ENCODE measurements at regions not wholly inside any gene's neighbourhood (a gene's known extent, or its start where the extent isn't known, plus 50 kb on each side); places are given as distances from the start of the nearest gene placed in this dataset.
"Not testable (repeated sequence)": the region's sequence is repeated elsewhere in the genome, so short reads cannot be mapped to it uniquely, and the experiment has no call there.

DNA sequence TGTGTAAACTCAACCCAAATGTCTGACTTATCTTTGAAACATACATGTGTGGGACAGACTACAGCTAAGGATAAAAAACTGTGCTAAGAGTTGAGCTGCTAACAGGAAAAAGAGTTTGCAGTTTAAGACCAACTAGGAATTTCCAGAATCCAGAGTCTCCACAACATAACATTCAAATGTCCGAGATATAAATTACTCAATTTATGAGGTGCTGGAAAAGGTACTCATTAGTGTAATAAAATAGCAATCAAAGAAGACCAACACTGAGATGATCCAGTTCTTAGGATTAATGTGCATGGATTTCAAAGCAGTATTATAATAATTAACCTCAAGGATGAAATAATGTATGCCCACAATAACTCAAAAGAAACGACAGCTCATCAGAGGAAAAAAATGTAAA, 426.5 kb upstream of the KCNMB2 start:
- Histone ChIP-seq H3K27ac (ENCODE audit: low read depth, low read length) (no peak overlapping the region), H4K20me1 (ENCODE audit: insufficient read depth, low read length) (no peaks in the 10 kb centered on the region), H2AFZ (ENCODE audit: low read length) (no peak overlapping the region), H3K79me2 (ENCODE audit: insufficient read depth, low read length) (no peaks in the 10 kb centered on the region), H3K4me2 (ENCODE audit: insufficient read depth, low read length) (no peak overlapping the region), H3K27me3 (ENCODE audit: insufficient read depth, low read length) (no peaks in the 10 kb centered on the region), H3K36me3 (ENCODE audit: insufficient read depth, low read length) (no peaks in the 10 kb centered on the region), H3K4me3 (ENCODE audit: insufficient read depth, low read length) (no peak overlapping the region), H3K9me3 (ENCODE audit: low read depth, low read length) (no peaks in the 10 kb centered on the region), H3K4me1 (ENCODE audit: insufficient read depth, low read length) (no peaks in the 10 kb centered on the region)
- TF ChIP-seq, protein P1, sequence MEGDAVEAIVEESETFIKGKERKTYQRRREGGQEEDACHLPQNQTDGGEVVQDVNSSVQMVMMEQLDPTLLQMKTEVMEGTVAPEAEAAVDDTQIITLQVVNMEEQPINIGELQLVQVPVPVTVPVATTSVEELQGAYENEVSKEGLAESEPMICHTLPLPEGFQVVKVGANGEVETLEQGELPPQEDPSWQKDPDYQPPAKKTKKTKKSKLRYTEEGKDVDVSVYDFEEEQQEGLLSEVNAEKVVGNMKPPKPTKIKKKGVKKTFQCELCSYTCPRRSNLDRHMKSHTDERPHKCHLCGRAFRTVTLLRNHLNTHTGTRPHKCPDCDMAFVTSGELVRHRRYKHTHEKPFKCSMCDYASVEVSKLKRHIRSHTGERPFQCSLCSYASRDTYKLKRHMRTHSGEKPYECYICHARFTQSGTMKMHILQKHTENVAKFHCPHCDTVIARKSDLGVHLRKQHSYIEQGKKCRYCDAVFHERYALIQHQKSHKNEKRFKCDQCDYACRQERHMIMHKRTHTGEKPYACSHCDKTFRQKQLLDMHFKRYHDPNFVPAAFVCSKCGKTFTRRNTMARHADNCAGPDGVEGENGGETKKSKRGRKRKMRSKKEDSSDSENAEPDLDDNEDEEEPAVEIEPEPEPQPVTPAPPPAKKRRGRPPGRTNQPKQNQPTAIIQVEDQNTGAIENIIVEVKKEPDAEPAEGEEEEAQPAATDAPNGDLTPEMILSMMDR (IDR thresholded peaks at IDR 0.05; ENCODE audit: extremely low read depth, low read depth, low read length) = no peak
- no peak for DNase-seq (ENCODE audit: insufficient read length, low spot score, missing footprints)

DNA sequence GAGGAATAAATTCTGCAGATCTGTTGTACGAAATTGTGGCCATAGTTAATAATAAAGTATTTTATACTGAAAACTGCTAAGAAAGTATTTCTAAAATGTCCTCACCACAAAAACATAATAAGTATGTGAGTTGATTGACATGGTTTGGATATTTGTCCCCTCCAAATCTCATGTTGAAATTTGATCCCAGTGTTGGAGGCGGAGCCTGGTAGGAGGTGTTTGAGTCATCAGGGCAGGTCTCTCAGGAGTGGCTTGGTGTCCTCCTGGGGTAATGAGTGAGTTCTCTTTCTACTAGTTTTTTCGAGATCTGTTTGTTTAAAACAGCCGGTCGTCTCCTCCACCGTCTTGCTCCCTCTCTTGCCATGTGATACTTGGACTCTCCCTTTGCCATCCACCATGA, 424.1 kb upstream of the KCNMB2 start:
- no peak for DNase-seq (ENCODE audit: insufficient read length, low spot score, missing footprints)
- Histone ChIP-seq H3K4me3 (ENCODE audit: insufficient read depth, low read length) (no peak overlapping the region), H3K4me2 (ENCODE audit: insufficient read depth, low read length) (no peak overlapping the region), H3K9me3 (ENCODE audit: low read depth, low read length) (no peaks in the 10 kb centered on the region), H3K27ac (ENCODE audit: low read depth, low read length) (no peak overlapping the region), H2AFZ (ENCODE audit: low read length) (no peak overlapping the region), H3K36me3 (ENCODE audit: insufficient read depth, low read length) (no peaks in the 10 kb centered on the region), H3K79me2 (ENCODE audit: insufficient read depth, low read length) (no peaks in the 10 kb centered on the region), H3K27me3 (ENCODE audit: insufficient read depth, low read length) (no peaks in the 10 kb centered on the region), H4K20me1 (ENCODE audit: insufficient read depth, low read length) (no peaks in the 10 kb centered on the region), H3K4me1 (ENCODE audit: insufficient read depth, low read length) (no peaks in the 10 kb centered on the region)
- TF ChIP-seq, protein P1 (IDR thresholded peaks at IDR 0.05; ENCODE audit: extremely low read depth, low read depth, low read length) = no peak

DNA sequence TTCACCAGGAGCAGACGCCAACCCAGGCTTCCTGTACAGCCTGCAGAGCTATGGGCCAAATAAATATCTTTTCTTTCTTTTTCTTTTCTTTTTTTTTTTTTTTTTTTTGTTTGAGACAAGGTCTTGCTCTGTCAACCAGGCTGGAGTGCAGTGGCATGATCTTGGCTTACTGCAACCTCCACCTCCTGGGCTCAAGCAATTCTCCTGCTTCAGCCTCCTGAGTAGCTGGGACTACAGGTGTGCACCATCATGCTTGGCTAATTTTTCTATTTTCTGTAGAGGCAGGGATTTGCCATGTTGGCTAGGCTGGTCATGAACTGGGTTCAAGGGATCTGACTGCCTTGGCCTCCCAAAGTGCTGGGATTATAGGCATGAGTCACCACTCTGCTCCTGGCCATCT, 423.7 kb upstream of the KCNMB2 start:
- not testable (repeated sequence) for H3K27ac ChIP-seq (ENCODE audit: low read depth, low read length); H3K79me2 ChIP-seq (ENCODE audit: insufficient read depth, low read length); H3K27me3 ChIP-seq (ENCODE audit: insufficient read depth, low read length); H3K36me3 ChIP-seq (ENCODE audit: insufficient read depth, low read length); H3K4me3 ChIP-seq (ENCODE audit: insufficient read depth, low read length); H4K20me1 ChIP-seq (ENCODE audit: insufficient read depth, low read length); H3K4me1 ChIP-seq (ENCODE audit: insufficient read depth, low read length); H3K4me2 ChIP-seq (ENCODE audit: insufficient read depth, low read length); DNase-seq (ENCODE audit: insufficient read length, low spot score, missing footprints); H3K9me3 ChIP-seq (ENCODE audit: low read depth, low read length); H2AFZ ChIP-seq (ENCODE audit: low read length)

DNA sequence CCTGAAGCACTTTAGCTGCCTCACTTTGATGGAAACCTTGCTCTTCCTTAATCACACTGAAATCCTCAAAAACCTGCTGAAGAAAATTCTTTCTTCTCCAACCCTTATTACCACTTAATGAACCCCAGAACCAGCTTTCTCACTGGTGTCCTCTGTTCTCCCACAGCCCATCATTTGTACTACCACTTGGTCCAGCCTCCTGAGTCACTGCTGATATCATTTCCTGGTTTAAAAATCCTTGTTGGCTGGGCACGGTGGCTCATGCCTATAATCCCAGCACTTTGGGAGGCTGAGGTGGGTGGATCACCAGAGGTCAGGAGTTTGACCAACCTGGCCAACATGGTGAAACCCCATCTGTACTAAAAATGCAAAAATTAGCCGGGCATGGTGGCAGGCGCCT, 418.6 kb upstream of the KCNMB2 start:
- TF ChIP-seq, protein P1 (IDR thresholded peaks at IDR 0.05; ENCODE audit: extremely low read depth, low read depth, low read length) = no peak
- peaks cover 10% of the 10 kb centered on the region for H3K4me1 ChIP-seq (ENCODE audit: insufficient read depth, low read length)
- no peak overlapping the region for H3K4me3 ChIP-seq (ENCODE audit: insufficient read depth, low read length)
- no peak overlapping the region for H3K27ac ChIP-seq (ENCODE audit: low read depth, low read length)
- H4K20me1 ChIP-seq (ENCODE audit: insufficient read depth, low read length) = no peaks in the 10 kb centered on the region
- no peaks in the 10 kb centered on the region for H3K36me3 ChIP-seq (ENCODE audit: insufficient read depth, low read length)
- no peaks in the 10 kb centered on the region for H3K27me3 ChIP-seq (ENCODE audit: insufficient read depth, low read length)
- peak overlapping the region; percentile 67 for H2AFZ ChIP-seq (ENCODE audit: low read length)
- no peak for DNase-seq (ENCODE audit: insufficient read length, low spot score, missing footprints)
- no peak overlapping the region for H3K4me2 ChIP-seq (ENCODE audit: insufficient read depth, low read length)
- H3K79me2 ChIP-seq (ENCODE audit: insufficient read depth, low read length) = no peaks in the 10 kb centered on the region
- H3K9me3 ChIP-seq (ENCODE audit: low read depth, low read length) = no peaks in the 10 kb centered on the region

DNA sequence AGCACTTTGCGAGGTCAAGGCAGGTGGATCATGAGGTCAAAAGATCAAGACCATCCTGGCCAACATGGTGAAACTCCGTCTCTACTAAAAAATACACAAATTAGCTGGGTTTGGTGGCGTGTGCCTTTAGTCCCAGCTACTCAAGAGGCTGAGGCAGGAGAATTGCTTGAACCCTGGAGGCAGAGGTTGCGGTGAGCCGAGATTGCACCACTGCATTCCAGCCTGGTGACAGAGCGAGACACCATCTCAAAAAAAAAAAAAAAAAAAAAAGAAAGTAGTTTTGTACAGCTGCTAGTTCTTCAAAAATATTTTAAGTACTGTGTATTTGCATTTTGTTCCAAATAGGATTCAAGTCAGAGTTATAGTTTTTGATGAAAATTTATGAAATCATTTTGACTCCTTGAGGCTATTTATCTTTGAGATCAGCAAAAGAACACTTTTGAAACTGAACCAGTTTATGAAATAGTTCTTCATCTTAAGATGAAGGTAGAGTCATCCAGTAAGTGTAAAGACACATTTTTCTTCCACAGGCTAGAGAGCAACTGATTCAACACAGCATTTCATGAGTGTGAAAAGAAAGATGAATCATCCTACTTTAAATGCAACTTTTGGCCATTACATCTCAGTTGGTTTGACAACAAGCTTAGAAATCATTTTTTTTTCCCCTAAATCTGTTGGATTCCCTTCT, 416.5 kb upstream of the KCNMB2 start:
- not testable (repeated sequence) for H4K20me1 ChIP-seq (ENCODE audit: insufficient read depth, low read length); H3K27me3 ChIP-seq (ENCODE audit: insufficient read depth, low read length); H3K9me3 ChIP-seq (ENCODE audit: low read depth, low read length); H3K79me2 ChIP-seq (ENCODE audit: insufficient read depth, low read length); DNase-seq (ENCODE audit: insufficient read length, low spot score, missing footprints); H3K4me3 ChIP-seq (ENCODE audit: insufficient read depth, low read length); H3K36me3 ChIP-seq (ENCODE audit: insufficient read depth, low read length)
- peaks cover 10% of the 10 kb centered on the region for H3K4me1 ChIP-seq (ENCODE audit: insufficient read depth, low read length)
- peak overlapping the region; percentile 69 for H2AFZ ChIP-seq (ENCODE audit: low read length)
- H3K4me2 ChIP-seq (ENCODE audit: insufficient read depth, low read length) = peak overlapping the region; percentile 34
- peak overlapping the region; percentile 65 for H3K27ac ChIP-seq (ENCODE audit: low read depth, low read length)

All from osteoblast (primary cell).